ENCODE measurements at regions not wholly inside any gene's neighbourhood (a gene's known extent, or its start where the extent isn't known, plus 50 kb on each side); places are given as distances from the start of the nearest gene placed in this dataset.

- DNase-seq: no peak
- Mint-ChIP-seq H3K4me1 (peaks cover 0 to 6% (median 2%) of the 10 kb centered on the region in 4 donors), H3K27me3 (no peaks in the 10 kb centered on the region), H3K4me3 (no peak overlapping the region), H3K9me3 (peaks cover 0 to 1% (median 0%) of the 10 kb centered on the region in 7 donors), H3K27ac (peak overlapping the region in 1 of 3 donors; percentile 17), H3K36me3 (no peaks in the 10 kb centered on the region)
- H3K27me3 ChIP-seq (ENCODE audit: control insufficient read depth, insufficient read depth, low read length): peaks cover 6% of the 10 kb centered on the region
- no peaks in the 10 kb centered on the region for H3K9me3 ChIP-seq (ENCODE audit: control insufficient read depth in 2 of 2, low read length in 2 of 2)
- no peaks in the 10 kb centered on the region for H3K4me1 ChIP-seq (ENCODE audit: control insufficient read depth, insufficient read depth, low read length, poor library complexity, severe bottlenecking)
- H3K4me3 ChIP-seq (ENCODE audit: low read depth, low read length): no peak overlapping the region
- no peaks in the 10 kb centered on the region for H3K36me3 ChIP-seq (ENCODE audit: control insufficient read depth, insufficient read depth, low read length)
- no peak for ATAC-seq (ENCODE audit: low read depth in 2 of 2)
- H3K27ac ChIP-seq (ENCODE audit: insufficient read depth, low read length, poor library complexity, severe bottlenecking): no peak overlapping the region
These were observed 143.1 kb upstream of the SDK2 start for GRCh38 chr17:73787076-73788059.

GRCh38 chr17:73788111-73788510, 143.9 kb upstream of the SDK2 start:
- H3K27ac ChIP-seq (ENCODE audit: insufficient read depth, low read length, poor library complexity, severe bottlenecking): no peak overlapping the region
- ATAC-seq (ENCODE audit: low read depth in 2 of 2) (no peak), DNase-seq (no peak)
- H3K36me3 ChIP-seq (ENCODE audit: control insufficient read depth, insufficient read depth, low read length): no peaks in the 10 kb centered on the region
- H3K9me3 ChIP-seq (ENCODE audit: control insufficient read depth in 2 of 2, low read length in 2 of 2): no peaks in the 10 kb centered on the region
- no peak overlapping the region for H3K4me3 ChIP-seq (ENCODE audit: low read depth, low read length)
- peaks cover 0 to 1% (median 0%) of the 10 kb centered on the region in 7 donors for H3K9me3 Mint-ChIP-seq
- no peak overlapping the region for H3K4me3 Mint-ChIP-seq
- peak overlapping the region in 1 of 3 donors; percentile 13 for H3K27ac Mint-ChIP-seq
- H3K27me3 ChIP-seq (ENCODE audit: control insufficient read depth, insufficient read depth, low read length): peaks cover 6% of the 10 kb centered on the region
- H3K27me3 Mint-ChIP-seq: no peaks in the 10 kb centered on the region
- no peaks in the 10 kb centered on the region for H3K4me1 ChIP-seq (ENCODE audit: control insufficient read depth, insufficient read depth, low read length, poor library complexity, severe bottlenecking)
- H3K4me1 Mint-ChIP-seq: peaks cover 0 to 2% (median 0%) of the 10 kb centered on the region in 4 donors
- no peaks in the 10 kb centered on the region for H3K36me3 Mint-ChIP-seq

GRCh38 chr17:73791121-73791520, 146.9 kb upstream of the SDK2 start:
- Histone ChIP-seq H3K36me3 (ENCODE audit: control insufficient read depth, insufficient read depth, low read length) (no peaks in the 10 kb centered on the region), H3K27ac (ENCODE audit: insufficient read depth, low read length, poor library complexity, severe bottlenecking) (no peak overlapping the region), H3K27me3 (ENCODE audit: control insufficient read depth, insufficient read depth, low read length) (peaks cover 8% of the 10 kb centered on the region), H3K9me3 (ENCODE audit: control insufficient read depth in 2 of 2, low read length in 2 of 2) (no peaks in the 10 kb centered on the region), H3K4me1 (ENCODE audit: control insufficient read depth, insufficient read depth, low read length, poor library complexity, severe bottlenecking) (no peaks in the 10 kb centered on the region), H3K4me3 (ENCODE audit: low read depth, low read length) (no peak overlapping the region)
- no peak for DNase-seq
- H3K4me1 Mint-ChIP-seq: peaks cover 0 to 5% (median under 1%) of the 10 kb centered on the region in 4 donors
- no peak overlapping the region for H3K27ac Mint-ChIP-seq
- H3K4me3 Mint-ChIP-seq: no peak overlapping the region
- H3K9me3 Mint-ChIP-seq: peaks cover 0 to 1% (median 0%) of the 10 kb centered on the region in 7 donors
- no peaks in the 10 kb centered on the region for H3K27me3 Mint-ChIP-seq
- H3K36me3 Mint-ChIP-seq: no peaks in the 10 kb centered on the region
- ATAC-seq (ENCODE audit: low read depth in 2 of 2): no peak

GRCh38 chr17:73791631-73792030, 147.4 kb upstream of the SDK2 start:
- Mint-ChIP-seq H3K27me3 (no peaks in the 10 kb centered on the region), H3K36me3 (no peaks in the 10 kb centered on the region), H3K4me1 (peaks cover 0 to 5% (median under 1%) of the 10 kb centered on the region in 4 donors), H3K9me3 (peaks cover 0 to 1% (median 0%) of the 10 kb centered on the region in 7 donors), H3K4me3 (no peak overlapping the region), H3K27ac (peak overlapping the region in 2 of 3 donors; percentile 58)
- no peak overlapping the region for H3K4me3 ChIP-seq (ENCODE audit: low read depth, low read length)
- no peaks in the 10 kb centered on the region for H3K9me3 ChIP-seq (ENCODE audit: control insufficient read depth in 2 of 2, low read length in 2 of 2)
- H3K4me1 ChIP-seq (ENCODE audit: control insufficient read depth, insufficient read depth, low read length, poor library complexity, severe bottlenecking): no peaks in the 10 kb centered on the region
- H3K27me3 ChIP-seq (ENCODE audit: control insufficient read depth, insufficient read depth, low read length): peaks cover 8% of the 10 kb centered on the region
- DNase-seq (no peak), ATAC-seq (ENCODE audit: low read depth in 2 of 2) (no peak)
- H3K27ac ChIP-seq (ENCODE audit: insufficient read depth, low read length, poor library complexity, severe bottlenecking): no peak overlapping the region
- no peaks in the 10 kb centered on the region for H3K36me3 ChIP-seq (ENCODE audit: control insufficient read depth, insufficient read depth, low read length)

- no peak overlapping the region for H3K4me3 ChIP-seq (ENCODE audit: low read depth, low read length)
- peaks cover 0 to 5% (median under 1%) of the 10 kb centered on the region in 4 donors for H3K4me1 Mint-ChIP-seq
- ATAC-seq (ENCODE audit: low read depth in 2 of 2): no peak
These were observed 148.7 kb upstream of the SDK2 start for GRCh38 chr17:73792994-73793393.

GRCh38 chr17:73794336-73794735, 150.1 kb upstream of the SDK2 start:
- no peaks in the 10 kb centered on the region for H3K9me3 ChIP-seq (ENCODE audit: control insufficient read depth in 2 of 2, low read length in 2 of 2)
- no peak for DNase-seq
- H3K27ac ChIP-seq (ENCODE audit: insufficient read depth, low read length, poor library complexity, severe bottlenecking): no peak overlapping the region
- H3K4me3 ChIP-seq (ENCODE audit: low read depth, low read length): no peak overlapping the region
- Mint-ChIP-seq H3K27me3 (peaks cover 4% of the 10 kb centered on the region), H3K4me3 (no peak overlapping the region), H3K36me3 (no peaks in the 10 kb centered on the region), H3K9me3 (peaks cover 0 to 1% (median 0%) of the 10 kb centered on the region in 7 donors), H3K27ac (no peak overlapping the region), H3K4me1 (peaks cover 0 to 5% (median under 1%) of the 10 kb centered on the region in 4 donors)
- peaks cover 6% of the 10 kb centered on the region for H3K27me3 ChIP-seq (ENCODE audit: control insufficient read depth, insufficient read depth, low read length)
- H3K4me1 ChIP-seq (ENCODE audit: control insufficient read depth, insufficient read depth, low read length, poor library complexity, severe bottlenecking): no peaks in the 10 kb centered on the region
- no peak for ATAC-seq (ENCODE audit: low read depth in 2 of 2)
- H3K36me3 ChIP-seq (ENCODE audit: control insufficient read depth, insufficient read depth, low read length): no peaks in the 10 kb centered on the region

More at GRCh38 chr17:73792994-73793393, 148.7 kb upstream of the SDK2 start:
- Mint-ChIP-seq H3K27ac (no peak overlapping the region), H3K9me3 (peaks cover 0 to 1% (median 0%) of the 10 kb centered on the region in 7 donors), H3K4me3 (no peak overlapping the region), H3K27me3 (no peaks in the 10 kb centered on the region), H3K36me3 (no peaks in the 10 kb centered on the region)
- no peaks in the 10 kb centered on the region for H3K9me3 ChIP-seq (ENCODE audit: control insufficient read depth in 2 of 2, low read length in 2 of 2)
- H3K4me1 ChIP-seq (ENCODE audit: control insufficient read depth, insufficient read depth, low read length, poor library complexity, severe bottlenecking): no peaks in the 10 kb centered on the region
- no peak for DNase-seq
- peaks cover 8% of the 10 kb centered on the region for H3K27me3 ChIP-seq (ENCODE audit: control insufficient read depth, insufficient read depth, low read length)
- no peaks in the 10 kb centered on the region for H3K36me3 ChIP-seq (ENCODE audit: control insufficient read depth, insufficient read depth, low read length)
- H3K27ac ChIP-seq (ENCODE audit: insufficient read depth, low read length, poor library complexity, severe bottlenecking): no peak overlapping the region

GRCh38 chr17:73795730-73796129, 151.5 kb upstream of the SDK2 start:
- H3K9me3 Mint-ChIP-seq: peaks cover 0 to 1% (median 0%) of the 10 kb centered on the region in 7 donors
- H3K4me1 ChIP-seq (ENCODE audit: control insufficient read depth, insufficient read depth, low read length, poor library complexity, severe bottlenecking): no peaks in the 10 kb centered on the region
- H3K36me3 ChIP-seq (ENCODE audit: control insufficient read depth, insufficient read depth, low read length): no peaks in the 10 kb centered on the region
- peaks cover 4% of the 10 kb centered on the region for H3K27me3 Mint-ChIP-seq
- H3K27me3 ChIP-seq (ENCODE audit: control insufficient read depth, insufficient read depth, low read length): peaks cover 4% of the 10 kb centered on the region
- H3K36me3 Mint-ChIP-seq: no peaks in the 10 kb centered on the region
- H3K4me3 ChIP-seq (ENCODE audit: low read depth, low read length): no peak overlapping the region
- H3K4me1 Mint-ChIP-seq: peaks cover 0 to 5% (median under 1%) of the 10 kb centered on the region in 4 donors
- H3K27ac ChIP-seq (ENCODE audit: insufficient read depth, low read length, poor library complexity, severe bottlenecking): no peak overlapping the region
- H3K4me3 Mint-ChIP-seq: no peak overlapping the region
- H3K27ac Mint-ChIP-seq: no peak overlapping the region
- no peak for ATAC-seq (ENCODE audit: low read depth in 2 of 2)
- DNase-seq: no peak
- H3K9me3 ChIP-seq (ENCODE audit: control insufficient read depth in 2 of 2, low read length in 2 of 2): no peaks in the 10 kb centered on the region
